HG03097 (cell line): ENCODE measurements at regions not wholly inside any gene's neighbourhood (a gene's known extent, or its start where the extent isn't known, plus 50 kb on each side); places are given as distances from the start of the nearest gene placed in this dataset.

ENCODE experiments used
- ATAC-seq: cut with Tn5 transposase; IDR thresholded peaks from one replicate; pipeline ENCODE4 v1.9.1; 2021; ENCODE audit not compliant: unreplicated experiment, low FRiP score

DNA sequence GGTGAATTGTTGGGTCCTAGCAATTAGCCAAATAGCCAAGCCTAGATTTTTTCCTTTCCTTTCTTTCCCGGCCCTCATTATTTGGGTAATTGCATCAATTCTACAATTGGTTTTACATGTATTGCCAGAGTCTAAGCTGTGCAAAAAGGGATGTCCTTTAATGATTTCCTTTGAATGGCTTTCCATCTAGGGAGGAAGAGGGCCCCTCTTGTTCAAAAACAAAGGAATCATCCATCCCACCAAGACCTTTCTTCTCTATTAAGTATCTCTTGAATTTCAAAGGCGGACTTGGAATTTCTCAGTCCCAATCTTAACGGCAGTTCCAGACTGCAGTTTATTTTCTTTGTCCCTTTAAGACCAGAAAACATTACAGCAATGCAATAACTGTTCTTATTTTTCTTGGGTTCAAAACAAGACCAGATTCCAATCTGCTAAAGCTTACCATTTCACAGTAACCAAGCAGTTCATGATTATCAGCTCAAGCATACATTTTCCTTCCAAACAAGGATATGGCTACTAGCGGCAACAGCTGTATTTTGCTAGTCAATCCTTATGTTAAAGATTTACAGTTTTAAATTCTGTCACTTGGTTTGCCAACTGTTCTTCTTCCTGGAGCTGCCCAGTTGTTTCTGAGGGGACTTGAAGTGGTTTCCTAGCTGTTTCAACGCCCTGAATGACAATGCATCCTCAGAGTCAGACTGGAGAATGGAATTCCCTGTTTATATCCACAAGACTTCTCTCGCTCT is 91.4 kb upstream of the LRIG1 start:
- ATAC-seq: no peak

DNA sequence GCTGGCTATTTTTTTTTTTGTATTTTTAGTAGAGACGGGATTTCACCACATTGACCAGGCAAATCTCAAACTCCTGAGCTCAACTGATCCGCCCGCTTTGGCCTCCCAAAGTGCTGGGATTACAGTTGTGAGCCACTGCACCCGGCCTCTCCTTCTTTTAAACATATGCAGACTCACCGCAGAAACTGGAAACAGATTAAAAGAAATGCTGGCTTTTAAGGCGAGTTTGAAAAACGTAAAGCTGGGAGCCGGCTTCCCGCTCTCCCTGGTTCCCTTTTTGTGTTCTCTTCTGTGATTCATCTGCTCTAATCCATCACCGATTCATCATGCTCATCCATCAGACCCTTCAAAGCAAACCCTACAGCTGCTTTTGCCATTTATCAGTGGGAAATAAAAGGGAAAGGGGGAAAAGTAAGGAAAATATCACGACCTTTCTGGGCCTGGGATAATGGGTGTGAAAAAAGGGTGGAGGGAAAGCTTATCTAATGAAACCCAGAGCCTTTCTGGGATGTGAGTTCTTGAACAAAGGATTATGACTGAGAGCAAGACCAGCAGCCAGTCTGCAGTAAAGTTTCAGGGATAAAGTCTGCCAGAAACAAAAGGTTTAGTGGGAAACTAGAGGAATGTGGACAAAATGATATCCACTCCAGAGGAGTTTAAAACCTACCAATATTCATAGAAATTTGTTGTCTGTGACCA is 92.3 kb upstream of the LRIG1 start:
- no peak for ATAC-seq

DNA sequence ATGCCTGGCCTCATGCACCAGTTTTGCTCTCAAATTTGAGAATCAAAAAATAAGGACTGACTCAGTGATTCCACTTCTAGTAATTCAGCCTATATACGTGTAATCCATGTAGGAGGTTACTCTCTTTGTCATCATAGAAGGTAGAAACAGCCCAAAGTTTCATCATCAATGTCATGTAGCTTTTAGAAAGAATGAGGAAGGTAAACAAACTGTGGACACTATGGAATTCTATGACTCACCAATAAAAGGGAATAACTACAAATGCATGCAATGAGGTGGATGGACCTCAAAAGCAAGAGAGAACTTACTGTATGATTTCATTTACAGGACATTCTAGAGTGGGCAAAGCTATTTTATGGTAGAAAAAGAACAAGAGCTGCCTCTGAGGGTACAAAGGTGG is 93.2 kb upstream of the LRIG1 start:
- no peak for ATAC-seq

DNA sequence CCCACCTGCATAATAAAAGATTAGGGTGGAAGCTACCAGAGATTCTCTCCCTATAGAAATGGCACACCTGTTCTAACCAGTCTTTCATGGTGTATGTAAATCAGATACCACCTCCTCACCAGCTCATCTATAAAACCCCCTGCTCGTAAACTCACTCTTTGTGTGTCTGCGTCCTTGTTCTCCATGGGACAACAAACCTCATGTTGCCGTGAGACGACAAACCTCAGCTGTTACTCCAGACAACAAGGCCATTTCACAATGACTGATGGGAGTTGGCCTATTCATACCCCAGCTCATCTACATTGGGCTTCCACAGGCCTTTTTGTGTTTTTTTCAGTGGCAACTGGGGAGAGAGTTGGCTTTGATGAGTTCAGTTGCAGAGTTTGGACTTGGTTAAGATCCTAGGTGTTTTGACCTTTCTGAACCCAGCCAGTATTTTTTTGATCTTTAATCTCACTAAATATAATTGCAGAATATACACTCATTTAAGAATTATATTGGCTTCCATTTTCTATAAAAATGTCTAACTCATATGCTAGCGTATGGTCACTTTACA is 96.6 kb upstream of the LRIG1 start:
- no peak for ATAC-seq

DNA sequence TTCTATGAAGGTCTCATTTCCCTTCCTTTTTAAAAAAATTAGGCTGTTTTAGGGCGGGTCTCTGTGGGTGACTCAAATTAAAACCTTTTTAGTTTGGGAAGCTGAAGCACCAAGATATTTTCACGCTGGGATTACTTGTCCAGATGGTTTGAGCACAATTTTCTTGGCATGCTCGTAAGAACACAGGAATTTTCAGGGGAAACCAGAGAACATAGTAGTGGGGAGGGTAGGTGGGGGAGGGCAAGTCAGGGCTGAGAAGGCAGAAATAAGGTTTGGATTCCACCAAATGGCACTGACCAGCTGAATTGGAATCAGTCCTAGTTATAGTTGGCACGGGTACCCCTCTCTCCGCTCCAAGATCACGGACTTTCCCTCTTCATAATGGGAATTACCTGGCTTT is 97.3 kb upstream of the LRIG1 start:
- ATAC-seq: no peak

DNA sequence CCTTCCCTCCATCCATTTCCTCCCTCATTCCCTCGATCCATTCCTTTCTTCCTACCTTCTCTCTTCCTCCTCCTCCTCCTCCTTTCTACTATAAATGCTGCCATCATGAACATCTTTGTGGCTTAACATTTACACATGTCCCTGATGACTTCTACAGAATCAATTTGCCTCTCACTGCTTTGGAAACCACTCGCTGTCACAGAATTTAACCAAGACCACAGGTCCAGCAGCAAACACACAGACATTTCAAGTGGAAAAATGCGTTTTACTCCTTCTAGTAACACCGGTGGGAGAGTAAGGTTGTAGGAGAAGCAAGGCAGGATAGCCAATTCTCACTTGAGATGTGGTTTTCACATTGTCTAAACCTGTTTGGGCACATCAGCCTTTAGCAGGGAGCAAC is 101.4 kb upstream of the LRIG1 start:
- no peak for ATAC-seq

DNA sequence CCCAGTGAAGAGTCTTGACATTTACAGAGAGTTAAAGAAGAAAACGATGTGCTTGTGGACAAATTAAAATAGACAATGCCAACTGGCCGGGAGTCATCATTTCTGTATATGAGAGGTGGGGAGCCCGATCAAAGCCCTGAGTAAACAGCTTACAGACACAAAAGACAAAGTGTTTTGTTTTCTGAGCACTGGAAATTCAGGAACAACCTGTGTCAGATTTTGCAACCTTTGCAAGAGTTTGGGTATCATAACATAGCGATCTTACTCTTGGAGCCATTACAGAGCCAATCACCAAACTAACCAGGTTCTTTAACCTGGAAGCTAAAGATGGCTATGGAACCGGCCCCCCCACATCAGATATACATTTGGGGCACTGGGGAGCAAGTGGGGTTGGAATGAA is 101.9 kb upstream of the LRIG1 start:
- ATAC-seq: no peak

DNA sequence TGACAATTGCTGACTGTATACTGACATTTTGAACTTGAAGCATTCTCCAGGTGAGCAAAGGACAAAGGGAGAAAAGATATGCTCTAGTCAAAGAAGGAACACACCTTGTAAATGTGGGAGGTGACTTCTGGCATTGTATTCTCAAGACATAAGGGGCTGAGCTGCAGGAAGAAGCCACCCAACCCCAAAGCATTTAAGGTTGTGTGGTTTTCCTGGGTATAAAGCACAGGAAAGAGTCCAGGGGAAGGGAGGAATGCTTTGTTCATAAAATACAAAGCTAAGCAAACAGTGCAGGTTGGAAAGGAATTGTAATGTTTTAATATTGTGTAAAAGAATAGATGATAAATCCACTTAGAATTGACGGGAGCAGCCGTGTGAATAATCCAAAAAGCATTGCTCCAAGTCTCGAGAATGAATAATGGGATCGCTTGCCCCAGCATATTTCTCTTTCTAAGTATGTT is 102.4 kb upstream of the LRIG1 start:
- ATAC-seq: no peak

DNA sequence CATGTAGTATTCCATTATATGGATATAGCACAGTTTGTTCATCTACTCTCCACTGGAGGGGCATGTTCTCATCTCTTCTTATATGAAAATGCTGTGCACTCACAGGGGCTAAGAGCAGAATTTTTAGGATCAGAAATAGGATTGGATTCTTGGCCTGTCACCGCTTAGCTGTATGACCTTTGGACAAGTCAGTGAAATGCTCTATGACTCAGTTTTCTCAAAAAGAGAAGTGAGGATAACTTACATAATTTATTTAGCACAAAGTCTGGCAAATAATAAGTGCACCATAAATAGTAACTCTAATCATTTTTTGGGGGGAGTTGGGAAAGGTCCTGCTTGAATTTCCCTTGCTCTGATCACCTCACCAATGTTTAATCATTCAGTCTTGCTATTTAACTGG is 103.7 kb upstream of the LRIG1 start:
- ATAC-seq: no peak

DNA sequence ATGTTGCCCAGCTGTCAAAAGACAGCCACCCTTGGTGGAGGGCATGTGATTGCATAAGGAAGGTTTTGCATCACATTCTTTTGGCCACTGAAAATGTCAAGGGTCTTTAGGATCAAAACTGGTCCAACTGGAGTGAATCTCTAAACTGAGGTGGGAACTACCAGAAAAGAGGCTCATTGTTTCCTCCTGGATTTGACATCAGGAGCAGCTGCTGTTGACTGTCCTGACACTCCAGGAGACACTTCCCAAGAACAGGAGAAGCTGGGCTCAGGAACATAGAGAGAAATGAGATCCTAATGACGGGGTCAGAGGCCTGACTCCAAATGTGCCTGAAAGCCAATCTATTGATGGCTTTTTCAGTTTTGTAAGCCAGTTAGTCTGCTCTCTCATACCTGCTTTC is 105.3 kb upstream of the LRIG1 start:
- ATAC-seq: no peak

DNA sequence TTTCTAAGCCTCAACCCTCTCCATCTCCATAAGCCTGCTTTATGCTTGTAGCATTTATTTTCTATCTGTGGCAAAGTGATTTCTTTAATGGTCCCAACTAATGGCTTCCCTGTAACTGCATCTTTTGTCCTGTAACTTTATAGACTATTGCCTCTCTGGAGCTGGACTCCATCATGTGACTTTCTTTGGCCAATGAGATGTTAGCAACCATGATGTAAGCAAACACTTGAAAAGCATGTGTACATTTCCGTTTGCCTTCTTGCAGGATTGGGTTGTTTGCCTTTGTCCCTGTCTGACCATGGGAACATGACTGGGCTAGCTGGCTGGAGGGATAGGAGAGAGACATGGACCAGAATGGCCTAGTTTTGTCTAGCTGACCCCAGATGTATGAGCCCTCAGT is 106.0 kb upstream of the LRIG1 start:
- ATAC-seq: no peak

DNA sequence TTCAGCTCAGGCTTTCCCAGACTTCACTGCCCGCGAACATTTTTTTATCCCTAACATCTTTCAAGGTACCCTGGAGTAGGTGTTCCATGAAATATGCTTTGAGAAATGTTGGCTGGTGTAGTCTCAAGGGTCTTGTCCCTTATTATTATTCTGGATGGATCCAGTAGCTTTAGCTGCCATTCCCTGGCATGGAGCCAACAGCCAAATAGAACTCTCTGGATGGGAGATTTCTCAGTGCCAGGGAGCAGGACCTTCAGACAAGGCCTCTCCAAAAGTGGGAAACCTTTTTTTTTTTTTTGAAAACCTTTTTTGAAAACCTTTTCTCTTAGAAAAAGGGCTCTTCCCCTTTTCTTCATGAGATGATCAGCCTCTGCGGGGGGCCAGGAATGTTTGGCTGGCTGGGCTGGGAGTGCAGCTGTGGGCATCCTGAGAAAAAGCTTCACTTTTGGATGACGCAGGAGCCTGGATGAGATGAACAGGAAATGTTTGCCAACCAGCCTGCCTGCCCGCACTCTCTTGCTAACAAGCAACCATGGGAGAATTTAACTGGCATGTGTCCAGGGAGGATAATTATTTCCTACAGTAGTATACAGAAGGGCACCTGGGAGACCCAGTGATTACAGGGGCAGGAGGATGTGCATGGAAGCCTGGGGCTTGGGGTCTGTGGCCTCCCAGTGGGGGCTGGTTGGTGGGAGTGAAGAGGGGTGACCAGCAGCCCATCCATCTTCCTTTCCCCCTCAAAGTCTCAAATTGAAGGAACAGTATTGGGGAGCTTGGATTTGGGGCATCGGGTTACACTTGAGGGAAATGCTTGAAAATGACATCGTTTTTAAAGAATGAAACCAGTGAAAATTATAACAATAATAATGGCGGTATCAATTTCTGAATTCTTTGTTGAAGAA is 109.1 kb upstream of the LRIG1 start:
- no peak for ATAC-seq

DNA sequence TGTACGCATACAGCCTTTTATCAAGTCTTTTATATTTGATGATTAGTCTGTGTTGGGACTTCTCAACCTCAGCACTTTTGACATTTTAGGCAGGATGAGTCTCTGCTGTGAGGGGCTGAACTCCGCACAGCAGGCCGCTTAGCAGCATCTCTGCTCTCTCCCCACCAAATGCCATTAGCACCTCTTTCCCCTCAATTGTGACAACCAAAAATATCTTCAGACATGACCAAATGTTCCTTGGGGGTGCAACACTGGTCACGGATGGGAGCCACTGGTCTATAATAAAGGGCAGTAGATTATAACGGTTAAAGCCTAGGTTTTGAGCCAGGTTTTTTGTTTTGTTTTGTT is 109.7 kb upstream of the LRIG1 start:
- no peak for ATAC-seq

DNA sequence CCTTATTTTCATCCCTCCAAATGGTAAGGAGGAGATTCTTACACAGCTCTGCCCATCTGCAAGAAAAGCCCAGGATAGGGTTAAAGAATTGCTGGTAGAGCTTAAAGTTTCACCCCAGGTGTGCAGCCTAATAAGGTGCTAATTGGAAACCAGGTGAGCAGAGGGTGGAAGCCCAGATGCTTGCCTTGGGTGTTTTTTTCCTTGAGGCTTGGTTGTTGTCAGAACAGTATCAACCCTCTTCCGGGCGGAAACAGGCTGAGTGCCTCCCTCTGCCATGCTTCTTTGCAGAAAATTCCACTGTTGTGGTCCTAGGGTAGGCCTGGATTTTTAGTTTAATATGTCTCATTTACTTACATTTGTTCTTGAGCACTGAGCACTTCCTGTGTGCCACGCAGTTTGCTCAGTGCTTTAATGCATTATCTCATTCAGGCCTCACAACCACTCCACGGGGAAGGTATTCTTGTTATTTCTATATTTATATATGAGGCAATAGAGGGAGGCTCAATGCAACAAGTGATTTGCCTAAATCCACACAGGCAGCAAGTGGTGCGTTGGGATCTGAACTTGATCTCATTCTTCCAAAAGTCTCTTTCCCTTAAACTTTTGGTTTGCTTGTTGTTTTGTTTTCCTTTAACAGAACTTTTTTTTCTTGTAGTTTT is 115.0 kb upstream of the LRIG1 start:
- ATAC-seq: no peak

DNA sequence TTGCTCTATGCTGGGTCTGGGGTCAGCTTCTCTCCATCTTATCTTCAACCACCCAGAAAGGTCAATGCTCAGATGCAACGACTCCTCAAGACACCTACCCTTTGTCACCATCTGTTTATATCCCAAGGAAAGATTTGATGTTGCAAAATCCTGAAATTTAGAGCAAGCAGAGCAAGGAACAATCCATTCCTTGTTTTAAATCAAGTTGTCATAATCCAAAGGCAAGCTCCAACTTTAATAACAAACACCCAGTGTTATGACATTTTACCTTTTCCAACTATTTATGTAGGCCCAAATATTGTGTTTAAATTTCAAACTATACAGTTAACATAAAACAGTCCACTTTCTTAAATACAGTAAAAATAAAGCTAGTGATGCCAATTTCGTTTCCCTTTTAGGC is 116.5 kb upstream of the LRIG1 start:
- no peak for ATAC-seq

DNA sequence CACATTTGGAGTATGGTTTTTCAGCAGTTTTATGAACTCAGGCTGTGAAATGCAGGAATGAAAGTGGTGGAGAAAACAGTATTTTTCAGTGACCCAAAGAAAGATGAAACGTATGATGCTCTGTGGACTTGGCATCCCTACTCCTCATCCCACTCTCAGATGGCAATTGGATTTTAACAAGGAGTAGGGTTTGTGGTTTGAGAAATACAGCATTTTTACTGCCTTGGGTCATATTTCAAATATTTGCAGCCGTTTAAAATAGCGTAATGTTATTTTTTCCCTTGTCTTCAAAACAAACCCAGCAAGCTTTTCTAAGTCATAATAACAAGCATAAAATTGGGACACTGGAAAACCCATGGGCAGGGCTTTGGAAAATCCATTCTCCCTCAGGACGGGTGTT is 117.2 kb upstream of the LRIG1 start:
- no peak for ATAC-seq

DNA sequence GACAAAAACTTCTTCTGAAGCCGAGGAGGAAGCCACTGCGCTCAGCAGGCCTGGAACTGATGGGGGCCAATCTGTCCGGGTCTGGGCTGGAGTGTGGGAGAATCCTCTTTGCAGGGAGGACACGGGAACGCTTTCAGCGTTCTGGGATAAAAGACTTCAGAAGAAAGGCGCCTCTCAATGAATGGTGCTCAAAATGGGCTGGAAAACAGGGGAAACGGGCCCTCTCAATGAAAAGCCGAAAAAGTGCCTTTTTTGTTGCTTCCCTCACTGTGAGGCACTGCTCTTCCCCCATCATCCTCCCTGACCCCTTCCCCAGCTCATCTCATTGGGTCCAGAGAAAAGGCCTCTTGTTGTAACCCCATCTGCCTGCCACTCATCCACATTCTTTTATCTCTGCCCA is 119.5 kb upstream of the LRIG1 start:
- ATAC-seq: no peak

DNA sequence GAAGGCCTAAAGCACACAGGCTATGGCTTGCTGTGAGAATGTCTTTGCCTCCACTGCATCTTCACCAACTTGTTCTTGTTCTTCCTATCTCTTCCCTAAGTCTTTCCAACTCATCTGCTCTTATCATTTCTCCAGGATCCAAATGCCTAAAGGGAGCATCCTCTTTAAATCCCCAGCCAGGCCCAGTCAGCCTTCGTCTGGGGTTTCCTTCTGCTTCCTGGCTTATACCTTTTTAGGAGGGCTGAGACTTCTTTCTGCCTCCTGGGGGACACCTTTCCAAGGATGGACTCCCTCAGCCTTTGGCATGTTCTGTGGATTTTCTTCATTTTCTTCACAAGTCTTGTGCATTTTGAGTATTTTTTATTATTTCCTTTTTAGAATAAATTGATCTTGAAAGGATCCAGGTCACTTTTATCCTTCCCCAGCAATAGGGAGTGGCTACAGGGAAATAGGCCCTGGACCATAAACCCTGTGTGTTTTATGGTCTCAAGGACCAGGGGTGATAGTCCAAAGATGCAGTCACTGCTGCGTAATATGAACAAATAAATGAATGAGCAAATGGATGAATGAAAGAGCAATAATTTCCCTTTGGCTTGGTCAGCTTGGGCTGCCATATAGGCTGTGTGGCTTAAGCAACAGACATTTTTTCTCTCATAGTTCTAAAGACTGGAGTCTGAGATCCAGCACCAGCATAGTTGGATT is 122.1 kb upstream of the LRIG1 start:
- no peak for ATAC-seq

DNA sequence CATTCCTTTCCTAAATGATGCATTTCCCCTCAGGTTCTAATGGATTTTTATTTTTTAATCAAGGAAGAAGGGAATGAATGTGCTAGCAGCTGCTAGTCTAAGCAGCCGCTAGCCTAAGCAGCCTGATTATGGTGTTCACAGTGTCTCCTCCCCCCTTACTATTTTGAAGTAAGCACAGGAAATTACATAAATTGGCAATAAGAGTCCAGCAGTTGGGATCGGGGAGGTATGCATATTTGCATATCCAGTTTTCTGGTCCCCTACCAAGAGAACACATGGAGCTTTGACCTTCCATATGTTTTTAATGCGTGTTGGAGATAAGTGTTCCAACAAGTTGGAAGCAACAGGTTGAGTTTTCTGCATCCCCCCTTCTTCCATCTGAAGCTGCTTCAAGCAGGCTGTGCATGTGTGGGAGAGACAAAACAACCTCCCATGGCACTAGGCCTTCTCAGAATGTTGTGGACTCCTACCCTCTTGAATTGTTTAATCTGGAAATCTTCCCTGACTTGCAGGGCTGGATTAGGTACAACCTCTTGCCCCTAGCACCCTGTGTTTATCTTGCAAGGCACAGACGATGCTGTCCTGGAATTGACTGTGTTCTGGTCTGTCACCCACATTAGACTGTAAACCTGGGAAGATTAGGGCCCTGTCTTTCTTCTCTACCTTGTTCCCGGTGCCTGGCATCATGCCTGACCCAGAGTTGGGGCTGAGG is 124.8 kb upstream of the LRIG1 start:
- no peak for ATAC-seq
